Mucosa of gallbladder (tissue), 1 donor: ENCODE measurements at regions not wholly inside any gene's neighbourhood (a gene's known extent, or its start where the extent isn't known, plus 50 kb on each side); places are given as distances from the start of the nearest gene placed in this dataset.

Experiments used
- DNase-seq: peaks from one replicate; pipeline ENCODE4 v3.0.0-alpha.2; 2020; ENCODE audit warnings: low spot score
- donor health status: DM: no; HTN: no; CAD: no.

DNA sequence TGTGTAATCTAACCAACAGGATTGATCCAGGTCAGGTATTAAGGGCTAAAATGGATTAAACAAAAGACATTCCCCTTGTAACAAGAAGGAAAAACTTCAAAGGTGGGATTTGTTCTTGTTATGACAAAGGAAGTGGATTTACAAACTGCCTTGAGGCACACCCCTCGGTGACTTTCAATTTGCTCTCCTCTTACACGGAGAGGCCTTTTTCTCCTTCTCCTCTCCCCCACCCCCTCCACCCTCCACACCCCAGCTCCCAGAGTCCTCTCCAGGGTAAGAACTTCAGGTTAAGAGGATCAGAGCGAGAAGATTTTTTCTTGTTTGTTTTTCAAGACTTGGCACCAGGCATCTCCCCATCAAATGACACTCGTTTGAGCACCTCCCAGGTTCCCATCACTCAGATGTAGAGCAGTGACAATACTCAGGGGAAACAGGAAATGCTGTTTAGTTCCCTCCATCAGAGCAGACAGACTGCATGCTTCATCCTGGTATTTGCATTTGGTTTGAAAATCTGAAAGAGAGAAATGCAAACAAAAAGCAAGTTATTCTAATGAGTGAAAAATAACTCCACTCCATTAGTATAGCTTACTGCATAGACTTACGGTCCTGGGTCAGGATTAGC is 77.6 kb upstream of the TMEM260 start:
- no peak for DNase-seq

DNA sequence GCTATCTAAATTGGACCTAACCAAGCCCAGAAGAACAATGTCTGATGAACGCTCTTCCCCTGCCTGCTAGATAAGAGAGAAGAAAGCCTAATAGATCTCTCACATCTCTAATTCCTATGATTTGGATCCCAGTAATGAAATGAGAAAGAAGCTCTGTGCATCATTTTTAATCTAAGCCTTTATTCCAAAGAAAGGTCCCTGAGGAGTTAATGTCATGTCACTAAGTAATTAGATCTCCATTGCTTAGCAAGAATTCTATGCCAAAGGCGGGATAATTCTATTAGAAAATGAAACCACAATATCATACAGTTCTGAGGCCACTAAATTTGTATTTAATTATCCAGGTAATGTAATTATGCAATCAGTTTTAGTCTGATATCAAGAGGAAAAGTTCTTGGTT is 74.2 kb upstream of the TMEM260 start:
- DNase-seq: no peak

DNA sequence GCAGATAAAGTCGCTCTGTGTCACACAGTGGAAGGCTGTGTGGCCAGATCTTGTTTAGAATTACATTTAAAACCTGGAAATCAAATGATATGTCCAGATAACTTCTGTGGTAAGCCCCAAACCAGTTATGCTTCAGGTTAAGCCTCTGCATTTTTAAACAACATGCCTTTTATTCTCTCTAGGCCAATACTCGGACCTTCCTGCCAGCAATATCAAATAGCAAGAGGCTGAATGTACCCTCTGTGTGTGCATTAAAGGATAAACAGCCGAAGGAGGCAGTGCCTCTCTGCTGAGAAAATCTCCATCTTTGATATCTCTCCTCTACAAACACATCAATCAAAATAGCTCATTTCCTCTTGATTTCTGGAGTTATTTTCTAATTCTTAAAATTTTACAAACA is 67.1 kb upstream of the TMEM260 start:
- DNase-seq: no peak

DNA sequence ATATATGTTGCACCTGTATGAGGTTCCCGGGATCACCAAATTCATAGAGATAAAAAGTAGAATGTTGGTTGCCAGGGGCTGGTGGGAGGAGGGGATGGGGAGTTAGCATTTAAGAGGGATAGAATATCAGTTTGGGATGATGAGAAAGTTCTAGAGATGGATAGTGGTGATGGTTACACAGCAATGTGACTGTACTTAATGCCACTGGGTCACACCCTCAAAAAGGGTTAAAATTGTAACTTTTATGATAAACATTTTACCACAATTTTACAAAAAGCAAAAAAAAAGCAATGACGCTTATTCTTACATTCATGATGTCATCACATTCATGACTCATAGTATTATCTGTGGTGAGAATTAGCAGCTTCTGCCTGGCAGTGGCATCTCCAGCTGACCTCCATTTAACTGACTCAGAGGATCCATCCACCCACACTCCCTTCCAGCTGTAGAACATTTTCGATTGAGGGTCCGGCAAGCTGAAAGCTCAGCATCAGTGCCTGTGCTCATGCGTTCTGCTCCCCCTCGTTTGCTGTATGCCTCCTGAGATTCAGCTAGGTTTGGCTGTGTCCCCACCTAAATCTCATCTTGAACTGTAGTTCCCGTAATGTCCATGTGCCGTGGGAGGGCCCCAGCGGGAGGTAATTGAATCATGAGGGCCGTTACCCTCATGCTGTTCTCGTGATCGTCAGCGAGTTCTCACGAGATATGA is 64.8 kb upstream of the TMEM260 start:
- DNase-seq: no peak

DNA sequence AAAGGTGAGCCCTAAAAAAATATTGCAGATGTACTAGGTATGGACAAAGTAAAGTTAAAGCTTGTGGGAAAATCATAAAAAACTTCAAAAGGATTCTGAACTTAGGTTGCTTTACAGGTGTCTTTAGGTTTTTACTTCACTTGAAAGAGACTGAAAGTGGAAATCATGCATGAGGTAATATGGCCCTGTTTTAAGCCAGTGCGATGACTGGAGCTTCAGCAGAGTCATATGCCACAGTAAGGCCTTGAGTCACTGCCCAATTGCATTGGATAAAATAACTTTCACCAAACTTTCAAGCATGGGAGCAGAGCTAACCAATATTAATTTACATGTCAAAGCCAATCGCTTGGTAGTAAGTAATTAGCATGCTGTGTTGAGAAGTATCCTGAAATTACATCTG is 63.9 kb upstream of the TMEM260 start:
- no peak for DNase-seq

DNA sequence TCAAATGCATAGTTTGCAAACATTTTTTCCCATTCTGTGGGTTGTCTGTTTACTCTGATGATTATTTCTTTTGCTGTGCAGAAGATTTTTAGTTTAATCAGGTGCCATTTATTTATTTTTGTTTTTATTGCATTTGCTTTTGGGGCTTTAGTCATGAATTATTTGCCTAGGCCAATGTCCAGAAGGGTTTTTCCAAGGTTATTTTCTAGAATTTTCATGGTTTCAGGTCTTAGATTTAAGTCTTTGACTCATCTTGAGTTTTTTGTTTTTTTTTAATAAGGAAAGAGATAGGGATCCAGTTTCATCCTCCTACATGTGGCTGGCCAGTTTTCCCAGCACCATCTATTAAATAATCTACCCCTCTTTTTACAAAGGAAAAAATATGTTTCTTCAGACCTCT is 57.2 kb upstream of the TMEM260 start:
- no peak for DNase-seq

DNA sequence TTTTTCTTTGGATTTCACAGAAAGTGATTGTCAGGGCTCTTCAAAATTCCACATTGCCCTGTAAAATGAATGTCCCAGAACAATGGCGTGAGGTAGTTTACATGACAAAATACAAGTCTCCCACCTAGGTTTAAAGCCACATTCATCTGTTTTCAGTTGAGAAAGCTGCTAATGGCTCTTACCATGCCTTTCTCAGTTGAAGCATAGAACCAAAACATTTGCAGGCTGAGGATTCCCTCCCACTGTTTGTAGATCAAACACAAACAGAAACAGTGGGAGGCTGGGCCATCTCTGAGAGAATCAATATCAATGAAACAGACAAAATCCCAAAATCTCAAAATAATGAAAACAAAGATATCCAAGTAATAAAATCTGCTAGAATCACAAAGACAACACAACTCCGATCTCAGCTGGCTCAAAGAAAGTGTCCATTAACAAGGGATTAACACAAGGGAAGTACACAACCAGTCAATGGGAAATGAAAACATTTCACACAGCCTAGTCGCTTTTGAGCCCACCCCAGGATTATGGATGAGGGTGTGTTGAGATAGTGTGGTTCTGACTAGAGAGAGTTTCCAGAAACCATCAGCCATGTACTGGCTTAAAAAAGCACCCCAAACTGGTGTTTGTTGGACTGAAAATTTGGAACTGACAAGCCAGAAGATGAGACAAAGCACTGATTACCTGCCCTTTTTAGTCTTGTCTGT is 54.5 kb upstream of the TMEM260 start:
- no peak for DNase-seq

DNA sequence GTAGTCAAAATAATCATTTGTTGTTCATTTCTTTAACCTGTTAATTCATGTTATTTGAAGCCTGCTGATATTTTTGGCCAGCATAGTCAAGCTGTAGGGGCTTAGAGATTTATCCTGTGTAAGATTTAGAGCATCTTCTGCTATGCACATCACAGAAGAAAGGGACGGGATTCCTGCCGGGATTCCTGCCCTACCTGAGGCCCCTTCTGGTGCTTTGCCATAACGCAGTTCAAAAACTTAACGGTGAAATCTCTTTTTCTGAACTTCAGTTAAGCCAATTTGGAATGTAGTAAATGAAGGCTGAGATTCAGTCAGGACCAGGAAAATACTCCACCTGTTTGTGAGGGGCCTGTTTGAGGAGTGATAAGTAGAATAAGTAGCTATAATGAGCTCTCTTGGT is 50.7 kb upstream of the TMEM260 start:
- no peak for DNase-seq
